IPS DF 4.7 (cell line): ENCODE measurements at regions not wholly inside any gene's neighbourhood (a gene's known extent, or its start where the extent isn't known, plus 50 kb on each side); places are given as distances from the start of the nearest gene placed in this dataset.
"Not testable (repeated sequence)": the region's sequence is repeated elsewhere in the genome, so short reads cannot be mapped to it uniquely, and the experiment has no call there.

Experiments used
- DNase-seq: peaks from one replicate; pipeline ENCODE4 v3.0.0-alpha.2; 2013; ENCODE audit warnings: low spot score; ENCODE audit errors: extremely low read depth

- DNase-seq, result no peak
These were observed 244.9 kb downstream of the SEMA3D start for GRCh38 chr7:84941936-84942335.

- DNase-seq, result no peak
These were observed 245.6 kb downstream of the SEMA3D start for GRCh38 chr7:84941291-84941690.

GRCh38 chr7:84939888-84940287 lies 247.0 kb downstream of the SEMA3D start:
- DNase-seq, result no peak

GRCh38 chr7:84939442-84939841 lies 247.4 kb downstream of the SEMA3D start:
- no peak for DNase-seq

- DNase-seq, result no peak
These were observed 262.5 kb downstream of the SEMA3D start for GRCh38 chr7:84924353-84924752.

- no peak for DNase-seq
These were observed 263.5 kb downstream of the SEMA3D start for GRCh38 chr7:84923348-84923747.

GRCh38 chr7:84921154-84921553 lies 265.7 kb downstream of the SEMA3D start:
- no peak for DNase-seq

GRCh38 chr7:84916973-84917372 lies 269.9 kb downstream of the SEMA3D start:
- not testable (repeated sequence) for DNase-seq

- no peak for DNase-seq
These were observed 270.7 kb downstream of the SEMA3D start for GRCh38 chr7:84916161-84916560.

- peak; percentile 30 for DNase-seq
These were observed 272.3 kb downstream of the SEMA3D start for GRCh38 chr7:84914598-84914997.

GRCh38 chr7:84913731-84914130 lies 273.1 kb downstream of the SEMA3D start:
- no peak for DNase-seq

GRCh38 chr7:84912993-84913635 lies 273.7 kb downstream of the SEMA3D start:
- DNase-seq, result peak; percentile 19

- no peak for DNase-seq
These were observed 274.3 kb downstream of the SEMA3D start for GRCh38 chr7:84912537-84912936.

- no peak for DNase-seq
These were observed 274.8 kb downstream of the SEMA3D start for GRCh38 chr7:84912018-84912417.

- DNase-seq, result no peak
These were observed 275.8 kb downstream of the SEMA3D start for GRCh38 chr7:84911077-84911476.

GRCh38 chr7:84910322-84910721 lies 276.5 kb downstream of the SEMA3D start:
- not testable (repeated sequence) for DNase-seq

GRCh38 chr7:84908196-84908793 lies 278.6 kb downstream of the SEMA3D start:
- no peak for DNase-seq

- no peak for DNase-seq
These were observed 280.0 kb downstream of the SEMA3D start for GRCh38 chr7:84906889-84907288.

- DNase-seq, result no peak
These were observed 282.3 kb downstream of the SEMA3D start for GRCh38 chr7:84904561-84904960.

- no peak for DNase-seq
These were observed 285.5 kb downstream of the SEMA3D start for GRCh38 chr7:84901366-84901765.

- DNase-seq, result no peak
These were observed 286.6 kb downstream of the SEMA3D start for GRCh38 chr7:84900215-84900614.

- DNase-seq, result no peak
These were observed 291.3 kb downstream of the SEMA3D start for GRCh38 chr7:84895563-84895962.

- not testable (repeated sequence) for DNase-seq
These were observed 303.3 kb downstream of the SEMA3D start for GRCh38 chr7:84883570-84883969.
